ENCODE measurements at regions not wholly inside any gene's neighbourhood (a gene's known extent, or its start where the extent isn't known, plus 50 kb on each side); places are given as distances from the start of the nearest gene placed in this dataset.
"Not testable (repeated sequence)": the region's sequence is repeated elsewhere in the genome, so short reads cannot be mapped to it uniquely, and the experiment has no call there.

GRCh38 chr19:21622920-21623319 lies 117.5 kb downstream of the ZNF429 start:
- Histone ChIP-seq H3K4me3 (no peak overlapping the region), H3K9me3 (no peaks in the 10 kb centered on the region), H3K27me3 (no peaks in the 10 kb centered on the region), H3K36me3 (no peaks in the 10 kb centered on the region), H3K4me1 (no peaks in the 10 kb centered on the region), H3K27ac (no peak overlapping the region)
- ATAC-seq = no peak
- TF ChIP-seq EP300 (IDR thresholded peaks at IDR 0.05) (no peak), POLR2A (IDR thresholded peaks at IDR 0.05) (no peak), CTCF (IDR thresholded peaks at IDR 0.05) (no peak), POLR2AphosphoS5 (IDR thresholded peaks at IDR 0.05) (no peak)
- WGBS, 2 donors (ENCODE audit: low coverage in 1 of 2) = 53 to 69% methylated on average over 2 to 5 of the region's 6 CpGs

GRCh38 chr19:21621671-21622070 lies 116.3 kb downstream of the ZNF429 start:
- Histone ChIP-seq H3K27me3 (no peaks in the 10 kb centered on the region), H3K4me1 (no peaks in the 10 kb centered on the region), H3K9me3 (no peaks in the 10 kb centered on the region), H3K36me3 (no peaks in the 10 kb centered on the region), H3K4me3 (no peak overlapping the region), H3K27ac (no peak overlapping the region)
- no peak for ATAC-seq
- no peak for TF ChIP-seq POLR2AphosphoS5 (IDR thresholded peaks at IDR 0.05)
- TF ChIP-seq POLR2A (IDR thresholded peaks at IDR 0.05) = no peak
- TF ChIP-seq EP300 (IDR thresholded peaks at IDR 0.05) = no peak
- TF ChIP-seq CTCF (IDR thresholded peaks at IDR 0.05) = no peak
- 76 to 80% methylated on average over 2 to 6 of the region's 6 CpGs for WGBS, 2 donors (ENCODE audit: low coverage in 1 of 2)

- no peak for TF ChIP-seq EP300 (IDR thresholded peaks at IDR 0.05)
- TF ChIP-seq POLR2AphosphoS5 (IDR thresholded peaks at IDR 0.05) = no peak
- TF ChIP-seq CTCF (IDR thresholded peaks at IDR 0.05) = no peak
- TF ChIP-seq POLR2A (IDR thresholded peaks at IDR 0.05) = no peak
- H3K27ac ChIP-seq = no peak overlapping the region
- 57 to 69% methylated on average over 1 to 3 of the region's 4 CpGs for WGBS, 2 donors (ENCODE audit: low coverage in 1 of 2)
- H3K4me3 ChIP-seq = no peak overlapping the region
- no peaks in the 10 kb centered on the region for H3K4me1 ChIP-seq
- H3K9me3 ChIP-seq = no peaks in the 10 kb centered on the region
- no peak for ATAC-seq
- H3K27me3 ChIP-seq = no peaks in the 10 kb centered on the region
- H3K36me3 ChIP-seq = no peaks in the 10 kb centered on the region
Observed at GRCh38 chr19:21617740-21618339, 112.4 kb downstream of the ZNF429 start.

GRCh38 chr19:21614776-21615175 lies 109.4 kb downstream of the ZNF429 start:
- not testable (repeated sequence) for H3K27ac ChIP-seq, ATAC-seq, H3K9me3 ChIP-seq, H3K27me3 ChIP-seq, H3K36me3 ChIP-seq, H3K4me3 ChIP-seq, H3K4me1 ChIP-seq
- no CpG with 5 or more reads among the region's 19 CpGs for whole genome bisulfite sequencing, 2 donors (ENCODE audit: low coverage in 1 of 2)

GRCh38 chr19:21613201-21613600 lies 107.8 kb downstream of the ZNF429 start:
- not testable (repeated sequence) for ATAC-seq, H3K9me3 ChIP-seq, H3K4me1 ChIP-seq

GRCh38 chr19:21612403-21612872 lies 107.0 kb downstream of the ZNF429 start:
- TF ChIP-seq POLR2A (IDR thresholded peaks at IDR 0.05) (no peak), CTCF (IDR thresholded peaks at IDR 0.05) (no peak), EP300 (IDR thresholded peaks at IDR 0.05) (no peak), POLR2AphosphoS5 (IDR thresholded peaks at IDR 0.05) (no peak)
- H3K36me3 ChIP-seq = no peaks in the 10 kb centered on the region
- no peaks in the 10 kb centered on the region for H3K9me3 ChIP-seq
- ATAC-seq = no peak
- no peak overlapping the region for H3K27ac ChIP-seq
- H3K27me3 ChIP-seq = no peaks in the 10 kb centered on the region
- H3K4me3 ChIP-seq = no peak overlapping the region
- H3K4me1 ChIP-seq = peaks cover 0 to 13% (median 4%) of the 10 kb centered on the region in 3 donors
- WGBS, 2 donors (ENCODE audit: low coverage in 1 of 2) = 62 to 100% methylated on average over 1 of the region's 1 CpG

More at GRCh38 chr19:21613201-21613600, 107.8 kb downstream of the ZNF429 start:
- H3K36me3 ChIP-seq, H3K27me3 ChIP-seq, H3K4me3 ChIP-seq, H3K27ac ChIP-seq: not testable (repeated sequence)
- 59% methylated on average over 2 of the region's 2 CpGs; no CpG with 5 or more reads in 1 of the 2 donors for WGBS, 2 donors (ENCODE audit: low coverage in 1 of 2)
